Keratinocyte (primary cell): ENCODE measurements at regions not wholly inside any gene's neighbourhood (a gene's known extent, or its start where the extent isn't known, plus 50 kb on each side); places are given as distances from the start of the nearest gene placed in this dataset.

Source experiments
- DNase-seq: peaks from one replicate; pipeline ENCODE4 v3.0.0-alpha.2; 2011; ENCODE audit warnings: low read depth, missing footprints, low spot score
- FAIRE-seq: peaks from 2 replicates; lab custom pipeline; 2011; peaks lifted over from hg19 to GRCh38; lab: Jason Lieb, UNC
- H2AFZ ChIP-seq: 2 replicates; pipeline ENCODE4 v1.6.0; 2012; ENCODE audit warnings: low read length, control low read depth, inconsistent platforms; ENCODE audit not compliant: control insufficient read depth
- H3K27ac ChIP-seq: 2 replicates; pipeline ENCODE4 v1.5.1; 2011; ENCODE audit warnings: low read length; ENCODE audit not compliant: control insufficient read depth, insufficient read depth
- H3K27me3 ChIP-seq: 3 replicates; pipeline ENCODE4 v1.6.0; 2011; ENCODE audit warnings: low read length; ENCODE audit not compliant: control insufficient read depth, insufficient read depth; ENCODE audit errors: extremely low read depth
- H3K36me3 ChIP-seq, 2 experiments: 2 replicates in 1 of 2; 3 replicates in 1 of 2; pipeline ENCODE4 v1.5.1; 2011; ENCODE audit warnings: low read length in 2 of 2, mild to moderate bottlenecking in 1 of 2; ENCODE audit not compliant: control insufficient read depth in 2 of 2, insufficient read depth in 2 of 2; ENCODE audit errors: extremely low read depth in 1 of 2
- H3K4me1 ChIP-seq: 3 replicates; pipeline ENCODE4 v1.5.1; 2011; ENCODE audit warnings: low read length; ENCODE audit not compliant: control insufficient read depth, insufficient read depth; ENCODE audit errors: extremely low read depth
- H3K4me2 ChIP-seq: 3 replicates; pipeline ENCODE4 v1.6.0; 2011; ENCODE audit warnings: low read depth, low read length; ENCODE audit not compliant: control insufficient read depth, insufficient read depth; ENCODE audit errors: extremely low read depth
- H3K4me3 ChIP-seq, 3 experiments: fragments of 200-600 bp in 1 of 3; sonication (generic) in 1 of 3; 2 replicates in 2 of 3; 3 replicates in 1 of 3; pipeline ENCODE4 v1.5.1; 2011 to 2016; ENCODE audit warnings: low read length in 3 of 3, mild to moderate bottlenecking in 3 of 3, control low read depth in 2 of 3, inconsistent platforms in 1 of 3, low read depth in 1 of 3, mixed read lengths in 1 of 3, mixed run types in 1 of 3, moderate library complexity in 1 of 3; ENCODE audit not compliant: control insufficient read depth in 2 of 3, insufficient read depth in 2 of 3; ENCODE audit errors: extremely low read depth in 1 of 3
- H3K79me2 ChIP-seq: 2 replicates; pipeline ENCODE4 v1.6.0; 2012; ENCODE audit warnings: low read length; ENCODE audit not compliant: control insufficient read depth, insufficient read depth
- H3K9ac ChIP-seq: 3 replicates; pipeline ENCODE4 v1.6.0; 2011; ENCODE audit warnings: low read length; ENCODE audit not compliant: control insufficient read depth, insufficient read depth; ENCODE audit errors: extremely low read depth
- H3K9me1 ChIP-seq: 3 replicates; pipeline ENCODE4 v1.6.0; 2011; ENCODE audit warnings: low read length; ENCODE audit not compliant: control insufficient read depth, insufficient read depth; ENCODE audit errors: extremely low read depth
- H3K9me3 ChIP-seq: 2 replicates; pipeline ENCODE4 v1.5.1; 2012; ENCODE audit warnings: low read depth, low read length; ENCODE audit not compliant: control insufficient read depth
- H4K20me1 ChIP-seq: 3 replicates; pipeline ENCODE4 v1.6.0; 2011; ENCODE audit warnings: low read length; ENCODE audit not compliant: control insufficient read depth, insufficient read depth; ENCODE audit errors: extremely low read depth
- EZH2 ChIP-seq: IDR thresholded peaks from one replicate; pipeline ENCODE4 v1.6.1; 2012; ENCODE audit warnings: inconsistent platforms, mild to moderate bottlenecking, low read length, moderate library complexity
- dilution Hi-C: fragments of 300-500 bp; cut with MboI; formaldehyde crosslinking; loops from one replicate; pipeline ENCODE4 v1.7.0; 2020; ENCODE audit warnings: low sequenced_read_pairs; ENCODE audit not compliant: extremely low pct_ligation_motif_present
- TF ChIP-seq, protein P1 (sequence below), 3 experiments: IDR thresholded peaks in 1 of 3; conservative IDR thresholded peaks in 1 of 3; optimal IDR thresholded peaks in 1 of 3; 2 replicates in 2 of 3; 3 replicates in 1 of 3; pipeline versions ENCODE3 to v1.5.1; 2011; ENCODE audit warnings: low read length in 3 of 3, mild to moderate bottlenecking in 3 of 3, moderate library complexity in 2 of 3, control low read depth in 1 of 3, inconsistent platforms in 1 of 3; ENCODE audit not compliant: insufficient read depth in 2 of 3; ENCODE audit errors: extremely low read depth in 1 of 3

DNA sequence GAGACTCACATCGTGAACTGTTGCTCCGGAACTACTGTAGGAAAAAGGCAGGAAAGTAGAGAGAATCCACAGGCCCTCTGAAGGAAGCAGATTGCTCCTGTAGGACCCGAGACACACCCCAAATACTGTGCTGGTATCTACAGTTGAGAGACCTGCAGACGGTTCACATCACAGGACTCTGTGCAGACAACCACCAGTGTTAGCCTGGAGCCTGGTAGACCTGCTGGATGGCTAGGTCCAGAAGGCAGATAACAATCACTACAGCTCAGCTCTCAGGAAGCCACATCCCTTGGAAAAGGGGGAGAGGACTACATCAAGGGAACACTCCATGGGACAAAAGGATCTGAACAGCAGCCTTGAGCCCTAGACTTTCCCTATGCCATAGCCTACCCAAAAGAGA is 311.8 kb upstream of the PRKCQ start:
- TF ChIP-seq, protein P1, sequence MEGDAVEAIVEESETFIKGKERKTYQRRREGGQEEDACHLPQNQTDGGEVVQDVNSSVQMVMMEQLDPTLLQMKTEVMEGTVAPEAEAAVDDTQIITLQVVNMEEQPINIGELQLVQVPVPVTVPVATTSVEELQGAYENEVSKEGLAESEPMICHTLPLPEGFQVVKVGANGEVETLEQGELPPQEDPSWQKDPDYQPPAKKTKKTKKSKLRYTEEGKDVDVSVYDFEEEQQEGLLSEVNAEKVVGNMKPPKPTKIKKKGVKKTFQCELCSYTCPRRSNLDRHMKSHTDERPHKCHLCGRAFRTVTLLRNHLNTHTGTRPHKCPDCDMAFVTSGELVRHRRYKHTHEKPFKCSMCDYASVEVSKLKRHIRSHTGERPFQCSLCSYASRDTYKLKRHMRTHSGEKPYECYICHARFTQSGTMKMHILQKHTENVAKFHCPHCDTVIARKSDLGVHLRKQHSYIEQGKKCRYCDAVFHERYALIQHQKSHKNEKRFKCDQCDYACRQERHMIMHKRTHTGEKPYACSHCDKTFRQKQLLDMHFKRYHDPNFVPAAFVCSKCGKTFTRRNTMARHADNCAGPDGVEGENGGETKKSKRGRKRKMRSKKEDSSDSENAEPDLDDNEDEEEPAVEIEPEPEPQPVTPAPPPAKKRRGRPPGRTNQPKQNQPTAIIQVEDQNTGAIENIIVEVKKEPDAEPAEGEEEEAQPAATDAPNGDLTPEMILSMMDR (optimal IDR thresholded peaks at IDR 0.05 in 1 of 3, IDR thresholded peaks at IDR 0.05 in 1 of 3, conservative IDR thresholded peaks at IDR 0.05 in 1 of 3; ENCODE audit: extremely low read depth in 1 of 3, insufficient read depth in 2 of 3, low read length in 3 of 3) = no peak
- TF ChIP-seq EZH2 = no peak
- no peak for FAIRE-seq
- Histone ChIP-seq H3K9ac (no peak overlapping the region), H3K27ac (no peak overlapping the region), H3K4me2 (no peak overlapping the region), H3K9me1 (no peaks in the 10 kb centered on the region), H3K9me3 (no peaks in the 10 kb centered on the region), H3K4me3 (no peak overlapping the region), H3K36me3 (no peaks in the 10 kb centered on the region), H3K4me1 (no peaks in the 10 kb centered on the region), H4K20me1 (no peaks in the 10 kb centered on the region), H3K27me3 (no peaks in the 10 kb centered on the region), H2AFZ (no peak overlapping the region), H3K79me2 (no peaks in the 10 kb centered on the region)
- no peak for DNase-seq
- dilution Hi-C loops = no loop called here

DNA sequence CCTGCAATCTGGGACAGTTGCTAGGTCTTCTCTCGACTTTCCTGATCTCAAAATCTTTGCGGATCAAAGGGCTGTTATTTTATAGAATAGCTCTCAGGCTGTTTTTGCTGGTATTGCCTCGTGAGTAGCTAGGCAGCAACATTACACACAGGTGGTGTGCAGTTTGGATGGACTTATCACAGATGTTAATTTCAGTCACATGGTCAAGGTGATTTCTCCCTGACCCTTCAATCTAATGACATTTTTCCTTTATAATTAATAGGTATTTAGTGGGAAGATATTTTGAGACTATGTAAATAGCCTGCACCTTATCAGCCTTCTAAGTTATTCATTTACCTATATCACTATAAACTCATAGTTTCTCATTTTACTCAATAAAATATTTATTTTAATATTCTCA is 309.6 kb upstream of the PRKCQ start:
- DNase-seq (no peak), FAIRE-seq (no peak)
- no peak overlapping the region for H3K27ac ChIP-seq
- H3K9ac ChIP-seq = no peak overlapping the region
- no peak overlapping the region for H3K4me2 ChIP-seq
- no peaks in the 10 kb centered on the region for H3K36me3 ChIP-seq
- TF ChIP-seq, protein P1 (optimal IDR thresholded peaks at IDR 0.05 in 1 of 3, IDR thresholded peaks at IDR 0.05 in 1 of 3, conservative IDR thresholded peaks at IDR 0.05 in 1 of 3; ENCODE audit: extremely low read depth in 1 of 3, insufficient read depth in 2 of 3, low read length in 3 of 3) = no peak
- no peaks in the 10 kb centered on the region for H4K20me1 ChIP-seq
- H2AFZ ChIP-seq = no peak overlapping the region
- no peaks in the 10 kb centered on the region for H3K9me1 ChIP-seq
- no peaks in the 10 kb centered on the region for H3K9me3 ChIP-seq
- no peaks in the 10 kb centered on the region for H3K79me2 ChIP-seq
- dilution Hi-C loops = no loop called here
- no peaks in the 10 kb centered on the region for H3K4me1 ChIP-seq
- H3K4me3 ChIP-seq = no peak overlapping the region
- no peaks in the 10 kb centered on the region for H3K27me3 ChIP-seq
